GM21825 (cell line): ENCODE measurements at regions not wholly inside any gene's neighbourhood (a gene's known extent, or its start where the extent isn't known, plus 50 kb on each side); places are given as distances from the start of the nearest gene placed in this dataset.
"Not testable (repeated sequence)": the region's sequence is repeated elsewhere in the genome, so short reads cannot be mapped to it uniquely, and the experiment has no call there.

Experiments
- ATAC-seq: cut with Tn5 transposase; IDR thresholded peaks from one replicate; pipeline ENCODE4 v1.9.1; 2021; ENCODE audit warnings: mild to moderate bottlenecking, moderate library complexity; ENCODE audit not compliant: unreplicated experiment

- ATAC-seq, result no peak
These were observed 54.2 kb upstream of the PIK3R4 start for GRCh38 chr3:130800829-130801228.

GRCh38 chr3:130801473-130801872 lies 54.8 kb upstream of the PIK3R4 start:
- ATAC-seq, result no peak

GRCh38 chr3:130811557-130811956 lies 64.9 kb upstream of the PIK3R4 start:
- ATAC-seq, result no peak

- no peak for ATAC-seq
These were observed 68.3 kb upstream of the PIK3R4 start for GRCh38 chr3:130814691-130815472.

GRCh38 chr3:130816561-130817445 lies 70.2 kb upstream of the PIK3R4 start:
- no peak for ATAC-seq

- not testable (repeated sequence) for ATAC-seq
These were observed 71.4 kb upstream of the PIK3R4 start for GRCh38 chr3:130818066-130818465.

GRCh38 chr3:130820976-130821375 lies 72.9 kb upstream of the ATP2C1 start:
- ATAC-seq, result no peak

- ATAC-seq, result no peak
These were observed 72.1 kb upstream of the ATP2C1 start for GRCh38 chr3:130821806-130822205.

GRCh38 chr3:130823241-130823884 lies 70.5 kb upstream of the ATP2C1 start:
- ATAC-seq, result no peak

GRCh38 chr3:130823996-130824395 lies 69.9 kb upstream of the ATP2C1 start:
- no peak for ATAC-seq

- no peak for ATAC-seq
These were observed 68.1 kb upstream of the ATP2C1 start for GRCh38 chr3:130825762-130826299.

GRCh38 chr3:130826516-130827182 lies 67.2 kb upstream of the ATP2C1 start:
- ATAC-seq, result no peak

GRCh38 chr3:130827486-130827885 lies 66.4 kb upstream of the ATP2C1 start:
- ATAC-seq, result no peak

- ATAC-seq, result no peak
These were observed 64.6 kb upstream of the ATP2C1 start for GRCh38 chr3:130828948-130829947.

GRCh38 chr3:130831719-130832400 lies 62.0 kb upstream of the ATP2C1 start:
- ATAC-seq, result no peak

- ATAC-seq, result not testable (repeated sequence)
These were observed 61.5 kb upstream of the ATP2C1 start for GRCh38 chr3:130832401-130832746.

- ATAC-seq, result no peak
These were observed 59.4 kb upstream of the ATP2C1 start for GRCh38 chr3:130834476-130834875.

- ATAC-seq, result no peak
These were observed 58.4 kb upstream of the ATP2C1 start for GRCh38 chr3:130835483-130835882.
